K562 (cell line): ENCODE measurements at regions not wholly inside any gene's neighbourhood (a gene's known extent, or its start where the extent isn't known, plus 50 kb on each side); places are given as distances from the start of the nearest gene placed in this dataset.

Source experiments
- ATAC-seq: fragments of 200-7000 bp; cut with Tn5 transposase; 3 replicates; pipeline ENCODE4 v1.9.1; 2020; ENCODE audit warnings: moderate library complexity
- BruUV-seq: library from RNA; stranded (reverse); fragments of 400-500 nt; replicated peaks from 2 replicates; lab custom pipeline; 2021; lab: Mats Ljungman, UMichigan
- CTCF ChIA-PET: fragments of 300-600 bp; formaldehyde crosslinking; extraction: SDS; loops from one replicate; lab custom pipeline; 2021; ENCODE audit warnings: low intra/inter-chr PET ratio; lab: Yijun Ruan, JAX
- POLR2A ChIA-PET: fragments of 300-600, 350-650 bp; sonication (Branson Sonifier 250); formaldehyde crosslinking; extraction: SDS; loops from one replicate; lab custom pipeline; 2021; ENCODE audit warnings: antibody characterized with exemption, inconsistent platforms; lab: Yijun Ruan, JAX
- DNase-seq, 4 experiments: peaks; one replicate each; pipeline versions ENCODE4 v3.0.0 to v3.0.0-alpha.2; 2011 to 2018; ENCODE audit warnings: low spot score in 3 of 4, mixed read lengths in 3 of 4; ENCODE audit errors: extremely low read depth in 1 of 4
- FAIRE-seq: peaks from 2 replicates; lab custom pipeline; 2011; peaks lifted over from hg19 to GRCh38; lab: Jason Lieb, UNC
- H2AFZ ChIP-seq: 2 replicates; pipeline ENCODE4 v1.6.0; 2011; ENCODE audit warnings: low read depth, low read length, control low read depth, inconsistent platforms
- H3K27ac ChIP-seq: fragments of 200-600 bp; 3 replicates; pipeline ENCODE4 v1.8.0; 2011; ENCODE audit warnings: low read depth, mild to moderate bottlenecking, control low read depth, inconsistent platforms, low read length, moderate library complexity, mixed read lengths; ENCODE audit errors: extremely low read depth
- H3K27me3 ChIP-seq, 2 experiments: fragments of 300-600 bp in 1 of 2; 2 replicates in 1 of 2; 3 replicates in 1 of 2; pipeline versions ENCODE4 v1.6.0 to v1.8.0; 2011; ENCODE audit warnings: inconsistent platforms in 2 of 2, low read length in 2 of 2, mild to moderate bottlenecking in 1 of 2, mixed read lengths in 1 of 2, moderate library complexity in 1 of 2; ENCODE audit not compliant: control insufficient read depth in 2 of 2, insufficient read depth in 2 of 2
- H3K36me3 ChIP-seq: fragments of 300-600 bp; 3 replicates; pipeline ENCODE4 v1.8.0; 2011; ENCODE audit warnings: mild to moderate bottlenecking, low read length, inconsistent platforms; ENCODE audit not compliant: control insufficient read depth, insufficient read depth
- H3K4me1 ChIP-seq, 2 experiments: fragments of 200-600 bp in 1 of 2; replicated peaks in 1 of 2; 2 replicates in 1 of 2; 3 replicates in 1 of 2; pipeline versions ENCODE4 v1.5.1 to v1.8.0; 2011; ENCODE audit warnings: inconsistent platforms in 2 of 2, low read length in 2 of 2, mild to moderate bottlenecking in 1 of 2, mixed read lengths in 1 of 2, moderate library complexity in 1 of 2; ENCODE audit not compliant: control insufficient read depth in 2 of 2, insufficient read depth in 2 of 2
- H3K4me2 ChIP-seq: 2 replicates; pipeline ENCODE4 v1.6.1; 2011; ENCODE audit warnings: low read length, control low read depth, inconsistent platforms, mixed read lengths; ENCODE audit not compliant: insufficient read depth
- H3K4me3 ChIP-seq: fragments of 200-600 bp; sonication (generic), shearing (Covaris generic); 2 replicates; pipeline ENCODE4 v1.5.1; 2016; ENCODE audit warnings: control low read depth, inconsistent platforms
- H3K79me2 ChIP-seq: fragments of 200-600 bp; 3 replicates; pipeline ENCODE4 v1.8.0; 2011; ENCODE audit warnings: low read length, inconsistent platforms; ENCODE audit not compliant: control insufficient read depth, insufficient read depth
- H3K9ac ChIP-seq, 2 experiments: 2 replicates each; pipeline versions ENCODE4 v1.6.0 to v1.6.1; 2011; ENCODE audit warnings: low read depth in 2 of 2, low read length in 2 of 2, control low read depth in 1 of 2, inconsistent platforms in 1 of 2, mild to moderate bottlenecking in 1 of 2, mixed read lengths in 1 of 2; ENCODE audit not compliant: insufficient read depth in 1 of 2
- H3K9me1 ChIP-seq: one replicate; pipeline ENCODE4 v1.6.0; 2011; ENCODE audit warnings: inconsistent platforms, mild to moderate bottlenecking, low read length, moderate library complexity; ENCODE audit not compliant: control insufficient read depth, insufficient read depth
- H3K9me3 ChIP-seq: replicated peaks from 2 replicates; pipeline ENCODE4 v1.5.1; 2011; ENCODE audit warnings: low read depth, low read length, inconsistent platforms; ENCODE audit not compliant: control insufficient read depth, insufficient read depth
- H4K20me1 ChIP-seq: replicated peaks from 2 replicates; pipeline ENCODE4 v1.6.1; 2011; ENCODE audit warnings: low read length, inconsistent platforms, mixed read lengths; ENCODE audit not compliant: control insufficient read depth, insufficient read depth
- GTF3C2 ChIP-seq: IDR thresholded peaks from 3 replicates; pipeline ENCODE4 v1.6.1; 2011; ENCODE audit warnings: borderline replicate concordance, mild to moderate bottlenecking, moderate library complexity; ENCODE audit not compliant: insufficient read length; ENCODE audit errors: extremely low read depth
- ZNF124 ChIP-seq: sonication (generic); formaldehyde crosslinking; IDR thresholded peaks from 2 replicates; pipeline ENCODE4 v1.8.1; 2022; ENCODE audit warnings: missing genetic modification reagents
- WGBS: fragments of 100-300 bp; shearing (Covaris generic); methylation state at CpG from one replicate; pipeline ENCODE4 v1.1.6; 2016; ENCODE audit warnings: low coverage, mixed read lengths; ENCODE audit not compliant: insufficient coverage; ENCODE audit errors: missing lambda C conversion rate; 5-methylcytosine and 5-hydroxymethylcytosine counted together
- in situ Hi-C: fragments of 300-500 bp; cut with MboI; formaldehyde crosslinking; loops from 4 replicates; pipeline ENCODE4 v1.15.0; 2018; ENCODE audit warnings: inconsistent platforms, mixed read lengths
- intact Hi-C: fragments of 100-400 bp; cut with micrococcal nuclease; formaldehyde crosslinking; loops from 2 replicates; pipeline ENCODE4 v1.14.2; 2022
- TF ChIP-seq, protein P1 (sequence below): fragments of 450-650 bp; IDR thresholded peaks from 2 replicates; pipeline ENCODE4 v1.6.1; 2016; ENCODE audit warnings: low read depth, mild to moderate bottlenecking, moderate library complexity

DNA sequence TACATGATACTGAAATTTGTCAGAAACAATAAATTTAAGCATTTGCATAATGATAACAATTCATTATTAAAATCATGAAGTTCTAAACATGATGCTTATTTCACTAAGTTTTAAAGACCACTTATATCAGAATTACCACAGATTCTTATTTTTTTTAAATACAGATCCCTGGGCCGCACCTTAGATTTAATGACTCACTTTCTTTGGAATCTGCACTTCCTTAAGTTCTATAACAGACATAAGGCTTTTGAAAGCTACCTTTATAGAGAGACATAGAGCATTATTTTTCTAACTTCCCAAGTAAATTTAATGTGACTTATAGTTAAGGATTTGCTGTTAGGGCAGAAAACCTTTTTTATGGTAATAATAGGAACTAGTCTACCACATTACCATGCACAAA lies 214.9 kb downstream of the IPMK start:
- Histone ChIP-seq H3K9me1 (no peaks in the 10 kb centered on the region), H3K27ac (no peak overlapping the region), H3K9me3 (no peaks in the 10 kb centered on the region), H3K4me1 (no peaks in the 10 kb centered on the region), H3K4me2 (no peak overlapping the region), H3K27me3 (no peaks in the 10 kb centered on the region), H2AFZ (no peak overlapping the region), H3K79me2 (no peaks in the 10 kb centered on the region), H3K9ac (no peak overlapping the region), H4K20me1 (no peaks in the 10 kb centered on the region), H3K36me3 (no peaks in the 10 kb centered on the region), H3K4me3 (no peak overlapping the region)
- no peak for TF ChIP-seq GTF3C2
- TF ChIP-seq, protein P1, sequence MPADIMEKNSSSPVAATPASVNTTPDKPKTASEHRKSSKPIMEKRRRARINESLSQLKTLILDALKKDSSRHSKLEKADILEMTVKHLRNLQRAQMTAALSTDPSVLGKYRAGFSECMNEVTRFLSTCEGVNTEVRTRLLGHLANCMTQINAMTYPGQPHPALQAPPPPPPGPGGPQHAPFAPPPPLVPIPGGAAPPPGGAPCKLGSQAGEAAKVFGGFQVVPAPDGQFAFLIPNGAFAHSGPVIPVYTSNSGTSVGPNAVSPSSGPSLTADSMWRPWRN, result no peak
- no peak for TF ChIP-seq ZNF124
- no peak for ATAC-seq
- DNase-seq, result no peak
- no peak for FAIRE-seq
- ChIA-PET POLR2A (interaction anchor here (0.6 kb wide), 1 partner anchor 1414 kb away, joined by 3 read pairs; no protein-coding TSS in a partner anchor), CTCF (no interaction called here)
- in situ Hi-C loops (no loop called here), intact Hi-C loops (no loop called here)
- 0% methylated on average over 1 of the region's 1 CpG for WGBS
- BruUV-seq, result no TSS peak
